ENCODE measurements at regions not wholly inside any gene's neighbourhood (a gene's known extent, or its start where the extent isn't known, plus 50 kb on each side); places are given as distances from the start of the nearest gene placed in this dataset.

DNA sequence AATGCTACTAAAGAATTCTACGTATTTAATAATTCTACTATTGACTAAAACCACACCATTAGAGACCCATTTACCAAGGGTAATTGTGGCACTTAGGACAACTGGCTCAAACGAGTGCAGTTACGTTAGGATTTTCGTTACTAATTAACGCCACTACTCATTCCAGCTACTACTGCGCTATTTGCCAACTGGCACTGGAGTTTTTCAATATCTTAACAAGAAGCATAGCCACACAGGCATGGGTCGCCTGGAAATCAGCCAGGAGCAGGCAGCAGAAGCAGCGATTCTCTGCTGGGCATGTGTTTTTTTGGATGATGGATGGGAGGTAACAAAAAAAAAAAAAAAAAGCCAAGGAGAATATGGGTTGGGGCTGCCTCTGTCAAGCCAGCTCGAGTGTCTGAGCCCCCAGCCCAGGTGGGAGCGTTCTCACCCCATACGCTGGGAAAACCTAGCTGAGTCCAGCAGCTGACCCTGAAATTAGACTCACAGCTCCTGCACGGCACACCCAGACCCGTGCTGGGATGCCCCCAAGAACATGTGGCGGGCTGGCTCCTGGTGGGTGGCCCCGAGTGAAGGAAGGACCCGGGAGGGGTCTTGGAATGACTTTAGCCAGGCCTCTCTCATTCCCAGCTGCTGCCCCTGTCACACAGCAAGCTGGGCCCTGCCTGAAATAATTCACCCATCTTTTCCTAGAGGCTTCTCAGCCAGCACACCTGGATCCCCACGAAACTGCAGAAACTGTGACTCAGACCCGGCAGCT, 214.0 kb downstream of the BRD1 start:
- in situ Hi-C loops (cut with HindIII; ENCODE audit: low sequenced_read_pairs), result no loop called here
- no peak for TF ChIP-seq CTCF (IDR thresholded peaks at IDR 0.05; ENCODE audit: low read depth, low read length, missing control alignments)
- H3K4me3 ChIP-seq (ENCODE audit: low read depth, low read length), result no peak overlapping the region
- no peak for DNase-seq (ENCODE audit: low read depth)

DNA sequence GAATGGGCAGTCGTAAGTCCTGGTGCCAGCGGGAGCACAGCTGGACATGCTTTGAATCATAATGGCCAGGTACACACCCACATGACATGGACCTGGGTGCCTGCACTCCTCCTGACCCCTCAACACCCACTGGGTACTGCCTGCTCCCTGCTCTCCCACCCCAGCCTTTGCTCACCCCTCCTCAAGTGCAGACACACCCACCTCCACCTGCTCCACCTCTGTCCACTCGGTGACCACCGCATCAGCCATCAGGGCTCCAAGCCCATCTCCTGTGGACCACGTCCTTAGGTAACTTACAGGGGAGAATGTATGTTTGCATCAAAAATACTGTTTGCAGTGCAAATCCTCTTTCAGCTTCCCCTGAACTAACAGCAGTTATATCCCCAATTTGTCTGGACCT, 214.6 kb downstream of the BRD1 start:
- TF ChIP-seq CTCF (IDR thresholded peaks at IDR 0.05; ENCODE audit: low read depth, low read length, missing control alignments), result no peak
- H3K4me3 ChIP-seq (ENCODE audit: low read depth, low read length), result no peak overlapping the region
- in situ Hi-C loops (cut with HindIII; ENCODE audit: low sequenced_read_pairs), result no loop called here
- no peak for DNase-seq (ENCODE audit: low read depth)

DNA sequence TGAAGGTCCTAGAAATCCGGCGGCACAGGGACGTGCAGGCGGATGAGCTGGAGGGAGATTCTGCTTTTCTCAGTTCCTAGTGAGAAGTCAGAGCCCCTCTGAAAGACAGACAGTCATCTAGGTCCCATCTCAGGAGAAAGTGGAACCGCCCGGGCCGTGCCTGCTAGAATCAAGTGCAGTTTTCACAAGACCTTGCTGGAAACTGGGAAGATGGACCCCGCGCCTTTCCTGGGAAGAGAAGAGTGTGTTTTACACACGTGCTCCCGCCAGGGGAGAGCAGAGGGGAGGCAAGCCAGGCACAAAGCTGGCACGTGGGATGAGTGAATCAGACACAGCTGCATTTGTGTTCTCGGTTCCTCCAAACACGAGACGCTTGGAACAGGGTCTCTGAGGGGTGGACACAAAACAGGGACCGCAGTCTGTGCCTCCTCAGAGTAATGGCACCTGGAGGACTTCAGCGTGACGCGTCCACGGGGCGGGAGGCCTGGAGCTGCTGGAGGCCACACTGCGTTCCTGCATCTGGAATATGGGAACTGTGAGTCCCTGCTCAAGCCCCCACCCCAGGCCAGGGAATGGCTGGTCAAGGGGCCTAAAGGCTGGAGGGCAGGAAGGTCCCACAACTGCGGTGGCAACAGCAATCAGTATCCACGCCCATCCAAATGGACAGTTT, 218.3 kb downstream of the BRD1 start:
- no peak for TF ChIP-seq CTCF (IDR thresholded peaks at IDR 0.05; ENCODE audit: low read depth, low read length, missing control alignments)
- no peak for DNase-seq (ENCODE audit: low read depth)
- in situ Hi-C loops (cut with HindIII; ENCODE audit: low sequenced_read_pairs), result no loop called here
- no peak overlapping the region for H3K4me3 ChIP-seq (ENCODE audit: low read depth, low read length)

DNA sequence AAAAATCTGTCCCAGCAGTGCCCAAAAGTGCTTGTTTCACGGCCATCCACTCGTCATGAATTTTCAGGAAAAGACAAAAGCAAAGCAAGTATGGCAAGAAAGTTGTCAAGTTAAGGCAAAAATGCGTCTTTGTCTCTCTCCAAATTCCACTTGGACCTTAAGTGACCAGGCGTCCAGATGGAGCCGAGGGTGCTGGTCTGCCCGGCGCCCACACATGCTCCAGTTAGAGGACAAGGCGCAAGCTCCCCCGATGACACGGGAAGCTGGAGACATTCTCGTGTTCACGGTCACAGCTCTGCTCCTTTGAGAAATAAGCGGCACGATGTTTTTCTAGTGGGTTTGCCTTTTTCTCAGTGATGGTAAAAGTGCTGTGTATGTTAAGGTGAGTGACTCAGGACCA, 219.0 kb downstream of the BRD1 start:
- in situ Hi-C loops (cut with HindIII; ENCODE audit: low sequenced_read_pairs), result no loop called here
- no peak overlapping the region for H3K4me3 ChIP-seq (ENCODE audit: low read depth, low read length)
- no peak for DNase-seq (ENCODE audit: low read depth)
- no peak for TF ChIP-seq CTCF (IDR thresholded peaks at IDR 0.05; ENCODE audit: low read depth, low read length, missing control alignments)

GRCh38 chr22:49608228-49608627, 219.4 kb downstream of the BRD1 start:
- DNase-seq (ENCODE audit: low read depth), result no peak
- in situ Hi-C loops (cut with HindIII; ENCODE audit: low sequenced_read_pairs), result no loop called here
- TF ChIP-seq CTCF (IDR thresholded peaks at IDR 0.05; ENCODE audit: low read depth, low read length, missing control alignments), result no peak
- no peak overlapping the region for H3K4me3 ChIP-seq (ENCODE audit: low read depth, low read length)

- DNase-seq (ENCODE audit: low read depth), result no peak
- no peak for TF ChIP-seq CTCF (IDR thresholded peaks at IDR 0.05; ENCODE audit: low read depth, low read length, missing control alignments)
- no peak overlapping the region for H3K4me3 ChIP-seq (ENCODE audit: low read depth, low read length)
- in situ Hi-C loops (cut with HindIII; ENCODE audit: low sequenced_read_pairs), result no loop called here
Observed at GRCh38 chr22:49607821-49608220, 219.9 kb downstream of the BRD1 start.
